AG04450 (cell line): ENCODE measurements at regions not wholly inside any gene's neighbourhood (a gene's known extent, or its start where the extent isn't known, plus 50 kb on each side); places are given as distances from the start of the nearest gene placed in this dataset.

Experiments
- CTCF ChIA-PET: fragments of 300-600, 350-600 bp; formaldehyde crosslinking; extraction: SDS; loops from one replicate; lab custom pipeline; 2022; ENCODE audit warnings: antibody characterized with exemption, inconsistent platforms; lab: Charles Lee
- POLR2A ChIA-PET: fragments of 350-600 bp; formaldehyde crosslinking; extraction: SDS; loops from one replicate; lab custom pipeline; 2021; ENCODE audit warnings: antibody characterized with exemption, inconsistent platforms; lab: Yijun Ruan, JAX
- DNase-seq: peaks from one replicate; pipeline ENCODE4 v3.0.0-alpha.2; 2011; ENCODE audit warnings: low read depth, low spot score
- H3K27ac ChIP-seq: one replicate; pipeline ENCODE4 v1.5.1; 2012; ENCODE audit warnings: low read depth, low read length, control low read depth
- H3K27me3 ChIP-seq: one replicate; pipeline ENCODE4 v1.6.0; 2012; ENCODE audit warnings: low read length; ENCODE audit not compliant: control insufficient read depth, insufficient read depth
- H3K4me3 ChIP-seq: 2 replicates; pipeline ENCODE4 v1.5.1; 2011; ENCODE audit warnings: mild to moderate bottlenecking, low read depth, low read length, control low read depth
- H3K9me3 ChIP-seq: 2 replicates; pipeline ENCODE4 v1.5.1; 2012; ENCODE audit warnings: low read length; ENCODE audit not compliant: control insufficient read depth, insufficient read depth
- CTCF ChIP-seq: IDR thresholded peaks from 2 replicates; pipeline ENCODE4 v1.5.1; 2011; ENCODE audit warnings: low read depth, low read length, control low read depth, inconsistent platforms

- Histone ChIP-seq H3K9me3 (peaks cover 45% of the 10 kb centered on the region), H3K27ac (no peak overlapping the region), H3K4me3 (no peak overlapping the region), H3K27me3 (no peaks in the 10 kb centered on the region)
- TF ChIP-seq CTCF: no peak
- ChIA-PET POLR2A (no interaction called here), CTCF (no interaction called here)
- DNase-seq: no peak
These were observed 207.0 kb upstream of the SKOR2 start for GRCh38 chr18:47458483-47458882.

- Histone ChIP-seq H3K4me3 (no peak overlapping the region), H3K9me3 (peaks cover 45% of the 10 kb centered on the region), H3K27me3 (no peaks in the 10 kb centered on the region), H3K27ac (no peak overlapping the region)
- ChIA-PET CTCF (no interaction called here), POLR2A (no interaction called here)
- no peak for DNase-seq
- no peak for TF ChIP-seq CTCF
These were observed 206.2 kb upstream of the SKOR2 start for GRCh38 chr18:47457614-47458013.

GRCh38 chr18:47453038-47453437 lies 201.6 kb upstream of the SKOR2 start:
- H3K27ac ChIP-seq: no peak overlapping the region
- CTCF ChIA-PET: no interaction called here
- no peak for TF ChIP-seq CTCF
- H3K4me3 ChIP-seq: no peak overlapping the region
- DNase-seq: no peak
- H3K9me3 ChIP-seq: peaks cover 46% of the 10 kb centered on the region
- POLR2A ChIA-PET: no interaction called here
- H3K27me3 ChIP-seq: no peaks in the 10 kb centered on the region

- Histone ChIP-seq H3K4me3 (no peak overlapping the region), H3K27ac (no peak overlapping the region), H3K27me3 (no peaks in the 10 kb centered on the region), H3K9me3 (peaks cover 28% of the 10 kb centered on the region)
- CTCF ChIA-PET: no interaction called here
- no peak for TF ChIP-seq CTCF
- DNase-seq: no peak
- POLR2A ChIA-PET: no interaction called here
These were observed 197.5 kb upstream of the SKOR2 start for GRCh38 chr18:47448956-47449355.

- no peaks in the 10 kb centered on the region for H3K27me3 ChIP-seq
- ChIA-PET CTCF (no interaction called here), POLR2A (no interaction called here)
- TF ChIP-seq CTCF: no peak
- peaks cover 10% of the 10 kb centered on the region for H3K9me3 ChIP-seq
- no peak overlapping the region for H3K27ac ChIP-seq
- no peak overlapping the region for H3K4me3 ChIP-seq
- DNase-seq: no peak
These were observed 190.5 kb upstream of the SKOR2 start for GRCh38 chr18:47441914-47442313.
